ENCODE measurements at regions not wholly inside any gene's neighbourhood (a gene's known extent, or its start where the extent isn't known, plus 50 kb on each side); places are given as distances from the start of the nearest gene placed in this dataset.

GRCh38 chr10:3428826-3429225 is 256.2 kb upstream of the PITRM1 start:
- TF ChIP-seq POLR2AphosphoS5 (IDR thresholded peaks at IDR 0.05; ENCODE audit: insufficient read depth, low read depth, low read length) (no peak), MYC (IDR thresholded peaks at IDR 0.05; ENCODE audit: low read depth, low read length) (no peak), POLR2A (IDR thresholded peaks at IDR 0.05; ENCODE audit: low read depth, low read length) (no peak), CTCF (IDR thresholded peaks at IDR 0.05; ENCODE audit: extremely low read depth in 1 of 2, insufficient read depth in 1 of 2, low read depth in 1 of 2, low read length in 2 of 2) (no peak), GATA2 (IDR thresholded peaks at IDR 0.05; ENCODE audit: insufficient read depth, insufficient read length, low read depth, low read length) (no peak), EZH2 (IDR thresholded peaks at IDR 0.05; ENCODE audit: borderline replicate concordance, low read depth, low read length, severe bottlenecking) (no peak), MAX (IDR thresholded peaks at IDR 0.05; ENCODE audit: insufficient read depth, insufficient read length) (no peak), JUN (IDR thresholded peaks at IDR 0.05; ENCODE audit: borderline replicate concordance, insufficient read depth, insufficient read length, low read depth) (no peak)
